Activated naive CD4-positive, alpha-beta T cell treated with anti-CD3 and anti-CD28 coated beads for 36 hours (primary cell): ENCODE measurements at regions not wholly inside any gene's neighbourhood (a gene's known extent, or its start where the extent isn't known, plus 50 kb on each side); places are given as distances from the start of the nearest gene placed in this dataset.
"Not testable (repeated sequence)": the region's sequence is repeated elsewhere in the genome, so short reads cannot be mapped to it uniquely, and the experiment has no call there.

Experiments used
- CTCF ChIA-PET: fragments of 350-600 bp; sonication (Branson Sonifier 250); formaldehyde crosslinking; loops from one replicate; lab custom pipeline; 2021; ENCODE audit warnings: antibody characterized with exemption; lab: Charles Lee
- DNase-seq: peaks from one replicate; pipeline ENCODE4 v3.0.0-alpha.2; 2020
- H3K27ac Mint-ChIP-seq: one replicate; pipeline ENCODE4 v1.8.0; 2021; ENCODE audit warnings: mild to moderate bottlenecking, mixed read lengths
- H3K27me3 Mint-ChIP-seq: one replicate; pipeline ENCODE4 v1.8.0; 2021; ENCODE audit warnings: low read depth, mixed read lengths
- H3K36me3 Mint-ChIP-seq: one replicate; pipeline ENCODE4 v1.8.0; 2021; ENCODE audit warnings: low read depth, mixed read lengths
- H3K4me1 Mint-ChIP-seq: one replicate; pipeline ENCODE4 v1.8.0; 2021; ENCODE audit warnings: low read depth, mixed read lengths
- H3K4me3 Mint-ChIP-seq: one replicate; pipeline ENCODE4 v1.8.0; 2021; ENCODE audit warnings: mild to moderate bottlenecking, moderate library complexity, mixed read lengths
- H3K9me3 Mint-ChIP-seq: one replicate; pipeline ENCODE4 v1.8.0; 2021; ENCODE audit warnings: mixed read lengths
- intact Hi-C: fragments of 100-400 bp; cut with micrococcal nuclease; formaldehyde crosslinking; loops from one replicate; pipeline ENCODE4 v1.15.1; 2023

- Mint-ChIP-seq H3K9me3 (no peaks in the 10 kb centered on the region), H3K4me1 (peaks cover 5% of the 10 kb centered on the region), H3K27me3 (peaks cover 11% of the 10 kb centered on the region), H3K36me3 (no peaks in the 10 kb centered on the region), H3K27ac (no peak overlapping the region), H3K4me3 (no peak overlapping the region)
- CTCF ChIA-PET: no interaction called here
- DNase-seq: no peak
- intact Hi-C loops: no loop called here
Observed at GRCh38 chr6:139984317-139984716, 609.9 kb upstream of the CITED2 start.

GRCh38 chr6:139983555-139984276 lies 609.3 kb upstream of the CITED2 start:
- Mint-ChIP-seq H3K4me3 (no peak overlapping the region), H3K9me3 (no peaks in the 10 kb centered on the region), H3K36me3 (no peaks in the 10 kb centered on the region), H3K27ac (no peak overlapping the region), H3K27me3 (peaks cover 11% of the 10 kb centered on the region), H3K4me1 (peaks cover 5% of the 10 kb centered on the region)
- CTCF ChIA-PET: no interaction called here
- no peak for DNase-seq
- intact Hi-C loops: no loop called here

DNA sequence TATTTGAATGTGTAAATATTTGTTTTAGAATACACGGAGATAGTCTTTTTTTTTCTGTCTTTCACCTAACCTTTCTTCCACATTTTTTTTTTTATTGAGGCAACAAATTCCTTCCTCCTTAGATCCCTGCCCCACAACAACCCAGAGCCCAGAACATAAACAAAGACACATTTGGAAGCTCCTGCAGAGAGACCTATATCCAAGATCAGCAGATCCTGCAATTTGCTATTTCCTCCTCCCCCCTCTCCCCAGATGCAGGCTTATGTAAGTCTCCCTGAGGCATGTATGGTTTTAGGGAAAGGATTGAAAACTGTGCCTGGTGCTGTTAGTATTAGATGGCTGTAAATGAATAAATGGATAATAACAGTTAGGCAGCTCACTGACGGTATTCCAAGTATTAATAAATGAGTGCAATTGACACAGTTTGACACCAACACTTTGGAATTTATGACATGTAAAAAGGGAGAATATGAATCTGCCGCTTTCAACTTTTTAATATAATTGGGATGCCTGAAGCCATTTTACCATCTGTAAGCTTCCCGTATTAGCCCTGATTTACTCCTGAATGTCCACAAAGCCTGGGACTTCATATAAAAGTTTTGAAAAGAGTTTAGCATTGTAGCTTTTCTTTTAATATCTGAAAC lies 608.3 kb upstream of the CITED2 start:
- DNase-seq: no peak
- Mint-ChIP-seq H3K27me3 (peaks cover 11% of the 10 kb centered on the region), H3K9me3 (no peaks in the 10 kb centered on the region), H3K27ac (no peak overlapping the region), H3K4me1 (peaks cover 5% of the 10 kb centered on the region), H3K36me3 (no peaks in the 10 kb centered on the region), H3K4me3 (no peak overlapping the region)
- intact Hi-C loops: no loop called here
- CTCF ChIA-PET: no interaction called here

GRCh38 chr6:139982195-139982594 lies 607.7 kb upstream of the CITED2 start:
- CTCF ChIA-PET: no interaction called here
- intact Hi-C loops: no loop called here
- no peak for DNase-seq

DNA sequence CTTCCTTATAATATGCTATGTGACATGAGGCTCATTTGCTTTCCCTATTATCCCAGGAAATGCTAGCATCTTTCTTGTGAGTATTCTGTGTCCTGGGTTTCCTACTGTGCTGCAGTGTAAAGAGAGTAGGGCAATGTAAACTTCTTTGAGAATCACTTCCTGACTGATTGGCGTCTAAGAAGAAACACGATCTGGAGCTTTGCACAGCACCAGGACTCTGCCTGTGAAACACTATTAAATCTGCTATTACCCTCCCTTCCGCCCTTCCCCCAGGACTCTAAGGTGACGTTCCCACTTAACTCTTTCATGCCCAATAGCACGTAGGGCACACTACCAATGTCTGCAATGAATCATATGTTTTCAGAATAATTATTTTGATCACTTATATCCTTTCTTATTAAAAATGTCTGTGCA lies 607.3 kb upstream of the CITED2 start:
- Mint-ChIP-seq H3K27me3 (peaks cover 11% of the 10 kb centered on the region), H3K4me1 (peaks cover 5% of the 10 kb centered on the region), H3K9me3 (no peaks in the 10 kb centered on the region), H3K27ac (no peak overlapping the region), H3K4me3 (no peak overlapping the region), H3K36me3 (no peaks in the 10 kb centered on the region)
- intact Hi-C loops: no loop called here
- DNase-seq: no peak
- CTCF ChIA-PET: no interaction called here

More at GRCh38 chr6:139982195-139982594, 607.7 kb upstream of the CITED2 start:
- no peaks in the 10 kb centered on the region for H3K36me3 Mint-ChIP-seq
- H3K27me3 Mint-ChIP-seq: peaks cover 11% of the 10 kb centered on the region
- H3K27ac Mint-ChIP-seq: no peak overlapping the region
- H3K4me3 Mint-ChIP-seq: no peak overlapping the region
- H3K9me3 Mint-ChIP-seq: no peaks in the 10 kb centered on the region
- H3K4me1 Mint-ChIP-seq: peaks cover 5% of the 10 kb centered on the region

DNA sequence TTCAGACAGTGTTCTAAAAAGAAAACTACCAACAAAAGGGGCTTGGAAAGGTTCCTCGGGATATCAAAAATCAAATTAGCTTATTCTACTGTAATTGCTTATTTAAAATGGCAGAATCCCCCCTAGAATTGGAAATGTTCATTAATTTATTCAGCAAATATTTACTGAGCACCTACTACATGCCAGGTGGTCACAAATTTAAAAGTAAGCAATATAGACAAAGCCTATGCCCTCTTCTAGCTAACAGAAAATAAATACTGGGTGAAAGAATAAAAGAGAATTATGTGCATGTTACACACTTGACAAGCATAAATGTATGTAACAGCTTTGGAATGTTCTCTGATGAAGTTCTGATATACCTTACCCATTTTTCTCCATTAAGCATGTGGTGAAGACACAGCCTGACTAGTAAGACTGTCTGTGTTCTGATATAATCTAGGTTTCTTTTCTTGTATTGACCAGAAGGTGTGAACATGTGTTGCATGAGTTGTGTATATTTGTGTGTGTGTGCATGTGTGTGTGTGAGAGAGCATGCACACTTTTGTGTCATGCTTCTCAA lies 606.7 kb upstream of the CITED2 start:
- no peak overlapping the region for H3K4me3 Mint-ChIP-seq
- DNase-seq: no peak
- peaks cover 5% of the 10 kb centered on the region for H3K4me1 Mint-ChIP-seq
- no peaks in the 10 kb centered on the region for H3K9me3 Mint-ChIP-seq
- intact Hi-C loops: no loop called here
- peaks cover 13% of the 10 kb centered on the region for H3K27me3 Mint-ChIP-seq
- no peaks in the 10 kb centered on the region for H3K36me3 Mint-ChIP-seq
- CTCF ChIA-PET: interaction anchor here (0.6 kb wide), 1 partner anchor 12 kb away, joined by 3 read pairs; no protein-coding TSS in a partner anchor
- no peak overlapping the region for H3K27ac Mint-ChIP-seq

DNA sequence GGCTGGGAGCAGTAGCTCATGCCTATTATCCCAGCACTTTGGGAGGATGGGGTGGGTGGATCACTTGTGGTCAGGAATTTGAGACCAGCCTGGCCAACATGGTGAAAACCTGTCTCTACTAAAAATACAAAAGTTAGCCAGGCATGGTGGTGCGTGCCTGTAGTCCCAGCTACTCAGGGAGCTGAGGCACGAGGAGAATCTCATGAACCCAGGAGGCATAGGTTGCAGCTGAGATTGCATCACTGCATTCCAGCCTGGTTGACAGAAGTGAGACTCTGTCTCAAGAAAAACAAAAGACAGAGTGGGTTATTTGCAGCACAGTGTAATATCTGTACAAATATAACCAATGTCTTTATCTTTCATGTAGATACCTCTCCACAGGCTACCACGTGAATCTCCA lies 606.2 kb upstream of the CITED2 start:
- DNase-seq, H3K36me3 Mint-ChIP-seq, intact Hi-C loops, H3K9me3 Mint-ChIP-seq, H3K4me3 Mint-ChIP-seq, H3K27ac Mint-ChIP-seq, CTCF ChIA-PET, H3K4me1 Mint-ChIP-seq: not testable (repeated sequence)
- peaks cover 13% of the 10 kb centered on the region for H3K27me3 Mint-ChIP-seq

- CTCF ChIA-PET: no interaction called here
- H3K27ac Mint-ChIP-seq: no peak overlapping the region
- peaks cover 7% of the 10 kb centered on the region for H3K27me3 Mint-ChIP-seq
- H3K36me3 Mint-ChIP-seq: no peaks in the 10 kb centered on the region
- intact Hi-C loops: no loop called here
- H3K9me3 Mint-ChIP-seq: no peaks in the 10 kb centered on the region
- peaks cover 5% of the 10 kb centered on the region for H3K4me1 Mint-ChIP-seq
- DNase-seq: no peak
- no peak overlapping the region for H3K4me3 Mint-ChIP-seq
Observed at GRCh38 chr6:139979021-139979725, 604.7 kb upstream of the CITED2 start.

- peaks cover 6% of the 10 kb centered on the region for H3K27me3 Mint-ChIP-seq
- CTCF ChIA-PET: no interaction called here
- no peak for DNase-seq
- intact Hi-C loops: no loop called here
- no peak overlapping the region for H3K4me3 Mint-ChIP-seq
- no peak overlapping the region for H3K27ac Mint-ChIP-seq
- no peaks in the 10 kb centered on the region for H3K36me3 Mint-ChIP-seq
- peaks cover 5% of the 10 kb centered on the region for H3K4me1 Mint-ChIP-seq
- no peaks in the 10 kb centered on the region for H3K9me3 Mint-ChIP-seq
Observed at GRCh38 chr6:139977887-139978332, 603.5 kb upstream of the CITED2 start.

- H3K9me3 Mint-ChIP-seq: no peaks in the 10 kb centered on the region
- H3K4me3 Mint-ChIP-seq: no peak overlapping the region
- CTCF ChIA-PET: no interaction called here
- H3K36me3 Mint-ChIP-seq: no peaks in the 10 kb centered on the region
- no peak for DNase-seq
- intact Hi-C loops: no loop called here
- H3K27me3 Mint-ChIP-seq: peaks cover 8% of the 10 kb centered on the region
- no peaks in the 10 kb centered on the region for H3K4me1 Mint-ChIP-seq
- H3K27ac Mint-ChIP-seq: no peak overlapping the region
Observed at GRCh38 chr6:139973669-139974344, 599.4 kb upstream of the CITED2 start.

DNA sequence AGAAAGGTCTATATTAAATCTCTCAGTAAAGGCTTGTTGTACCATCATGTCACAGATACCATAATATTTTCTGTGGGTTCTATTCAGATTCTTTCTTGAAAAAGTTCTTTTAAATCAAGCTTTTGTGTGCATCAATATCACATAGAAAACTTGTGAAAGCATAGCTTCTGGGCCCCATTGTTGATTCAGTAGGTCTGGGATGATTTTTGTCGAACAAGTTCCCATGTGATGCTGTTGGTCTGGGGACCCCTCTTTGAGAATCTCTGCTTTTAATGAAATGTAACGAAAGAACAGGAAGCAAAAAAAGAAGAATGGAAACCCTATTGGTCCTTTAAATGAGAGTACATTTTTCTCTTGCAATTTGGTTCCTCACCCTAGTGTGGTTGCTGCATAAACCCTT lies 597.7 kb upstream of the CITED2 start:
- Mint-ChIP-seq H3K27ac (no peak overlapping the region), H3K4me3 (no peak overlapping the region), H3K36me3 (no peaks in the 10 kb centered on the region), H3K4me1 (no peaks in the 10 kb centered on the region), H3K9me3 (no peaks in the 10 kb centered on the region), H3K27me3 (peaks cover 8% of the 10 kb centered on the region)
- intact Hi-C loops: no loop called here
- CTCF ChIA-PET: no interaction called here
- no peak for DNase-seq

- no peaks in the 10 kb centered on the region for H3K9me3 Mint-ChIP-seq
- H3K27me3 Mint-ChIP-seq: peaks cover 2% of the 10 kb centered on the region
- H3K27ac Mint-ChIP-seq: no peak overlapping the region
- no peaks in the 10 kb centered on the region for H3K36me3 Mint-ChIP-seq
- DNase-seq: no peak
- CTCF ChIA-PET: no interaction called here
- intact Hi-C loops: no loop called here
- no peaks in the 10 kb centered on the region for H3K4me1 Mint-ChIP-seq
- H3K4me3 Mint-ChIP-seq: no peak overlapping the region
Observed at GRCh38 chr6:139970591-139970991, 596.1 kb upstream of the CITED2 start.
